BJ (cell line): ENCODE measurements at regions not wholly inside any gene's neighbourhood (a gene's known extent, or its start where the extent isn't known, plus 50 kb on each side); places are given as distances from the start of the nearest gene placed in this dataset.

Experiments used
- CTCF ChIA-PET: fragments of 350-600 bp; formaldehyde crosslinking; extraction: SDS; loops from one replicate; lab custom pipeline; 2021; ENCODE audit warnings: antibody characterized with exemption, inconsistent platforms; lab: Yijun Ruan, JAX
- POLR2A ChIA-PET: fragments of 300-600 bp; sonication (Branson Sonifier 250); formaldehyde crosslinking; extraction: SDS; loops from one replicate; lab custom pipeline; 2021; ENCODE audit warnings: antibody characterized with exemption; lab: Charles Lee
- DNase-seq: peaks from one replicate; pipeline ENCODE4 v3.0.0-alpha.2; 2011; ENCODE audit warnings: low read depth
- H3K27me3 ChIP-seq: 2 replicates; pipeline ENCODE4 v1.6.0; 2011; ENCODE audit warnings: low read length; ENCODE audit not compliant: control insufficient read depth, insufficient read depth
- H3K36me3 ChIP-seq: 2 replicates; pipeline ENCODE4 v1.5.1; 2011; ENCODE audit warnings: low read length; ENCODE audit not compliant: control insufficient read depth, insufficient read depth
- H3K4me3 ChIP-seq: 2 replicates; pipeline ENCODE4 v1.5.1; 2011; ENCODE audit warnings: low read depth, mild to moderate bottlenecking, control low read depth, low read length
- TF ChIP-seq, protein P1 (sequence below): IDR thresholded peaks from 2 replicates; pipeline ENCODE4 v1.5.1; 2011; ENCODE audit warnings: low read depth, mild to moderate bottlenecking, control low read depth, inconsistent platforms, low read length, moderate library complexity; ENCODE audit not compliant: insufficient read depth

DNA sequence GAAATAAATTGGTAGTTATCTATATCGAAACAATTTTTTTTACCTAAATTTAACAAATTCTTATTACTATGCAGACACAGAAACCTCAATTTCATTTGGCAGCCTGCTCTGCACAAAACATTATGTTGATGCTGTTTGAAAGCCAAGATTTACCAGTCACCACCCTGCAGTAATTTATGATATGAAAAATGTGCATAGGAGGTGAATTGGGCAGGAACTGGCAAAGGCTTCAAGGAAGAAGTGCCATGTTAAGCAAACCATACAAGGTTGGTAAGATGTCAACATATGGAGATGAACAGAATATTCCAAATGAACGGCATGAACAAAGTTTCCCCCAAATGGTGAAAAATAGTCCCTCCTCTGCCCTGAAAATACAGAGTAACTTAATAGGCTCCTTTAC is 54.2 kb upstream of the TAB2 start:
- Histone ChIP-seq H3K36me3 (no peaks in the 10 kb centered on the region), H3K27me3 (peaks cover 13% of the 10 kb centered on the region), H3K4me3 (no peak overlapping the region)
- ChIA-PET CTCF (interaction anchor here (1.6 kb wide), 1 partner anchor 169 kb away, joined by 3 read pairs; no protein-coding TSS in a partner anchor), POLR2A (no interaction called here)
- DNase-seq = no peak
- TF ChIP-seq, protein P1, sequence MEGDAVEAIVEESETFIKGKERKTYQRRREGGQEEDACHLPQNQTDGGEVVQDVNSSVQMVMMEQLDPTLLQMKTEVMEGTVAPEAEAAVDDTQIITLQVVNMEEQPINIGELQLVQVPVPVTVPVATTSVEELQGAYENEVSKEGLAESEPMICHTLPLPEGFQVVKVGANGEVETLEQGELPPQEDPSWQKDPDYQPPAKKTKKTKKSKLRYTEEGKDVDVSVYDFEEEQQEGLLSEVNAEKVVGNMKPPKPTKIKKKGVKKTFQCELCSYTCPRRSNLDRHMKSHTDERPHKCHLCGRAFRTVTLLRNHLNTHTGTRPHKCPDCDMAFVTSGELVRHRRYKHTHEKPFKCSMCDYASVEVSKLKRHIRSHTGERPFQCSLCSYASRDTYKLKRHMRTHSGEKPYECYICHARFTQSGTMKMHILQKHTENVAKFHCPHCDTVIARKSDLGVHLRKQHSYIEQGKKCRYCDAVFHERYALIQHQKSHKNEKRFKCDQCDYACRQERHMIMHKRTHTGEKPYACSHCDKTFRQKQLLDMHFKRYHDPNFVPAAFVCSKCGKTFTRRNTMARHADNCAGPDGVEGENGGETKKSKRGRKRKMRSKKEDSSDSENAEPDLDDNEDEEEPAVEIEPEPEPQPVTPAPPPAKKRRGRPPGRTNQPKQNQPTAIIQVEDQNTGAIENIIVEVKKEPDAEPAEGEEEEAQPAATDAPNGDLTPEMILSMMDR = no peak

DNA sequence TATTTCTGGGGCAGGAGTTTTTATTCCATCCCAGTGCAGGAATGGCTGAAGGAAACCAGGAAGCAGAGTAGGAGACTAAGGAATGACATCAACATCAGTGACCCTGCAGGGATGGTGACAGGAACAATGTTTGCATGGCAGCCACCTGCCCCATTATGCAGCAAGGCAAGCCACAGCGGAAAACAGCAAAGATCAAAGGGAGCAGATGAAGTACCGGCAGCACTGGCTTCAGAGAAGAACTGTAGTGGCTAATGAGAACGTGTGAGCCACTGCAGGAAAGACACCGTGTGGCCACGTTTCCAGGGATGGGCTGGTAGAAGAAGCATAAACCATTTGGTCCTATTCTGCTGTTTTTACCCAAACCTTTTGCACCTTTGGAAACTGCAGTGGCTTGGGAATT is 52.9 kb upstream of the TAB2 start:
- no peak overlapping the region for H3K4me3 ChIP-seq
- DNase-seq = no peak
- H3K36me3 ChIP-seq = no peaks in the 10 kb centered on the region
- ChIA-PET CTCF (no interaction called here), POLR2A (no interaction called here)
- TF ChIP-seq, protein P1 = no peak
- peaks cover 12% of the 10 kb centered on the region for H3K27me3 ChIP-seq

DNA sequence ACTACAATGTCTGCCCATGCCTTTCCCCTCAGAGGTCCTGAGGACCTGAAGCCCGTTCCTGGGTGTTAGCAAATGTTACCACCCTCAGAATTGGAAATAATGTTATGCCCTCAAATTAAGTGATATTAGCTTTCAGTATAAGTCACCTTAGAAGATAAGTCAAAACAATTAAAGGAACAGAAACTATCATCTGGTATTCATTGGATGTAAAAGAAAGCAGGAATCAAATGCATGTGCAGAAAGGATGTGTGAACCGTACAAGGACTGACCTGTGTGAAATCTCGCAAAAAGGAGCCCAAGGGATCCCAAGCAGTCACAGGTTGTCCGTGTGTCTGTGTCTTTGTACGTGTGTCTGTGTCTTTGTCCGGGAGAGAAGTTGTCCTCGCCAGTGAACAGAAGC is 51.6 kb upstream of the TAB2 start:
- TF ChIP-seq, protein P1 = no peak
- POLR2A ChIA-PET = no interaction called here
- no peak overlapping the region for H3K4me3 ChIP-seq

DNA sequence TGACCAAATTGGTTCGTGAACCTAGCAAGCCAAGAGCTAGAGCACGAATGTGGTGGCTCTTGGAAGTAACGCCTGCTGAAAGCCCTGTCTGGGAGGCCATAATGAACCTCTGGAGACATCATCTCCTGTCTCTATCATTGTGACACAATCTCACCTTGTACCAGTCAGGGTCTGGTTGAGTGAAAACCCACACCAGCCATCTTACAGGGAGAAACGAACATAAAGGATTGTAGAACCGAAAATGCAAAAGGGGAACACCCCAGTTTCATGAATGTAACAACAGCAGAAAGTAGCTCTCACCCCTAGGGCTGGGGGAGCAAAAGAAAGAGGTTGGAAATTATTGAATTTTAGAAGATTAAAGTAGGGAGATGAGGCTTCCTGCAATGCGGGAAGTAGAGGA is 50.9 kb upstream of the TAB2 start:
- H3K27me3 ChIP-seq = peaks cover 12% of the 10 kb centered on the region
- DNase-seq = no peak
- ChIA-PET CTCF (interaction anchor here (2.1 kb wide), 1 partner anchor 9 kb away, joined by 5 read pairs; no protein-coding TSS in a partner anchor), POLR2A (no interaction called here)
- no peak overlapping the region for H3K4me3 ChIP-seq
- TF ChIP-seq, protein P1 = no peak
- H3K36me3 ChIP-seq = no peaks in the 10 kb centered on the region

More for the DNA sequence above, 51.6 kb upstream of the TAB2 start:
- DNase-seq = no peak
- CTCF ChIA-PET = interaction anchor here (0.6 to 2.1 kb wide), 2 partner anchors 8 to 147 kb away, joined by 3 to 5 read pairs; no protein-coding TSS in a partner anchor
- Histone ChIP-seq H3K36me3 (no peaks in the 10 kb centered on the region), H3K27me3 (peaks cover 12% of the 10 kb centered on the region)

DNA sequence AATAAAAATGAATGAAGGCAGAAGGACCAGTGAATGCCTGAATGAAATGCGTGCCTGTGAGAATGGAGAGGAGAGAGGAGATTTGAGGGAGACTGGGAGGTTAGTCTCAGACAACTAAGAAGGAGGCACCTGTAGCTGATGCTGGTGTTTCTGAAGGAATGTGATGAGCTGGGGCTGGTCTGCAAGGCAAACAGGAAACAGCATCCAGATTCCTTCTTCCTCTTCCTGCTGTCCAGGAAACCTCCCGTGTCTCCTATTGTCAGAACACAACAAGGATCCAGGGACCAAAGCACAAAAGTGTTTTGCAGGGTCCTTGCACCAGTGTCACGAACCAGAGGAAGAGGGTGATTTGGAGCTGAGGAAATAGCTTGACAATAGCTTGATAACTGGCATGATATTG is 50.4 kb upstream of the TAB2 start:
- CTCF ChIA-PET = interaction anchor here (2.1 kb wide), 1 partner anchor 10 kb away, joined by 5 read pairs; no protein-coding TSS in a partner anchor
- TF ChIP-seq, protein P1 = no peak
- DNase-seq = no peak
- Histone ChIP-seq H3K36me3 (no peaks in the 10 kb centered on the region), H3K27me3 (peaks cover 10% of the 10 kb centered on the region), H3K4me3 (no peak overlapping the region)
- POLR2A ChIA-PET = interaction anchor here (0.5 kb wide), 1 partner anchor 64 kb away, joined by 3 read pairs; no protein-coding TSS in a partner anchor
